ENCODE measurements at regions not wholly inside any gene's neighbourhood (a gene's known extent, or its start where the extent isn't known, plus 50 kb on each side); places are given as distances from the start of the nearest gene placed in this dataset.
A peak's percentile ranks its signal among the peaks of the same experiment; 100 is the strongest.

GRCh38 chr11:116472651-116473050 lies 300.1 kb downstream of the BUD13 start:
- H3K4me1 ChIP-seq: no peaks in the 10 kb centered on the region
- no peaks in the 10 kb centered on the region for H3K27me3 ChIP-seq
- H3K9me3 ChIP-seq: no peaks in the 10 kb centered on the region
- ATAC-seq (ENCODE audit: low FRiP score in 2 of 2): no peak
- TF ChIP-seq POLR2AphosphoS5 (IDR thresholded peaks at IDR 0.05) (no peak), CTCF (IDR thresholded peaks at IDR 0.05) (no peak), EP300 (IDR thresholded peaks at IDR 0.05) (no peak), POLR2A (IDR thresholded peaks at IDR 0.05) (no peak)
- WGBS, 2 donors: 74 to 85% methylated on average over 1 of the region's 1 CpG
- H3K36me3 ChIP-seq: no peaks in the 10 kb centered on the region
- no peak overlapping the region for H3K27ac ChIP-seq
- no peak for DNase-seq
- no peak overlapping the region for H3K4me3 ChIP-seq

GRCh38 chr11:116471608-116472256 lies 301.1 kb downstream of the BUD13 start:
- TF ChIP-seq CTCF (IDR thresholded peaks at IDR 0.05) (no peak), EP300 (IDR thresholded peaks at IDR 0.05) (no peak), POLR2AphosphoS5 (IDR thresholded peaks at IDR 0.05) (no peak)
- Histone ChIP-seq H3K27me3 (no peaks in the 10 kb centered on the region), H3K9me3 (no peaks in the 10 kb centered on the region), H3K4me1 (no peaks in the 10 kb centered on the region), H3K4me3 (no peak overlapping the region), H3K27ac (no peak overlapping the region), H3K36me3 (no peaks in the 10 kb centered on the region)
- 57 to 59% methylated on average over 3 of the region's 3 CpGs for WGBS, 2 donors
- no peak for DNase-seq
- peak in 1 of 2 donors; percentile 41 for ATAC-seq (ENCODE audit: low FRiP score in 2 of 2)

- DNase-seq (no peak), ATAC-seq (ENCODE audit: low FRiP score in 2 of 2) (no peak)
- Histone ChIP-seq H3K4me1 (no peaks in the 10 kb centered on the region), H3K36me3 (no peaks in the 10 kb centered on the region), H3K27ac (no peak overlapping the region), H3K27me3 (no peaks in the 10 kb centered on the region), H3K4me3 (no peak overlapping the region), H3K9me3 (no peaks in the 10 kb centered on the region)
- whole genome bisulfite sequencing, 2 donors: 76 to 90% methylated on average over 2 of the region's 2 CpGs
- TF ChIP-seq POLR2AphosphoS5 (IDR thresholded peaks at IDR 0.05) (no peak), CTCF (IDR thresholded peaks at IDR 0.05) (no peak), EP300 (IDR thresholded peaks at IDR 0.05) (no peak), POLR2A (IDR thresholded peaks at IDR 0.05) (no peak)
Observed at GRCh38 chr11:116468699-116469098, 304.1 kb downstream of the BUD13 start.

- Histone ChIP-seq H3K9me3 (no peaks in the 10 kb centered on the region), H3K36me3 (no peaks in the 10 kb centered on the region), H3K27ac (no peak overlapping the region), H3K27me3 (no peaks in the 10 kb centered on the region), H3K4me1 (no peaks in the 10 kb centered on the region), H3K4me3 (no peak overlapping the region)
- ATAC-seq (ENCODE audit: low FRiP score in 2 of 2) (peak in 1 of 2 donors; percentile 26), DNase-seq (no peak)
- TF ChIP-seq POLR2A (IDR thresholded peaks at IDR 0.05) (no peak), EP300 (IDR thresholded peaks at IDR 0.05) (no peak), CTCF (IDR thresholded peaks at IDR 0.05) (no peak), POLR2AphosphoS5 (IDR thresholded peaks at IDR 0.05) (no peak)
- WGBS, 2 donors: 70 to 85% methylated on average over 6 of the region's 6 CpGs
Observed at GRCh38 chr11:116467823-116468222, 305.0 kb downstream of the BUD13 start.

- ATAC-seq (ENCODE audit: low FRiP score in 2 of 2) (no peak), DNase-seq (no peak)
Observed at GRCh38 chr11:116466801-116467200, 306.0 kb downstream of the BUD13 start.

More at GRCh38 chr11:116466801-116467200, 306.0 kb downstream of the BUD13 start:
- no peak overlapping the region for H3K4me3 ChIP-seq
- no peak overlapping the region for H3K27ac ChIP-seq
- no peaks in the 10 kb centered on the region for H3K36me3 ChIP-seq
- no peaks in the 10 kb centered on the region for H3K27me3 ChIP-seq
- H3K4me1 ChIP-seq: no peaks in the 10 kb centered on the region
- no peak for TF ChIP-seq POLR2A (IDR thresholded peaks at IDR 0.05)
- TF ChIP-seq CTCF (IDR thresholded peaks at IDR 0.05): no peak
- TF ChIP-seq POLR2AphosphoS5 (IDR thresholded peaks at IDR 0.05): no peak
- no peak for TF ChIP-seq EP300 (IDR thresholded peaks at IDR 0.05)
- H3K9me3 ChIP-seq: no peaks in the 10 kb centered on the region
- WGBS, 2 donors: 54 to 63% methylated on average over 6 of the region's 6 CpGs
